C4-2B (cell line): ENCODE measurements at regions not wholly inside any gene's neighbourhood (a gene's known extent, or its start where the extent isn't known, plus 50 kb on each side); places are given as distances from the start of the nearest gene placed in this dataset.

Source experiments
- CTCF ChIP-seq: fragments of 450-650 bp; conservative IDR thresholded peaks from 2 replicates; pipeline ENCODE4 v1.5.1; 2017; ENCODE audit warnings: mild to moderate bottlenecking
- ZFX ChIP-seq: fragments of 450-650 bp; IDR thresholded peaks from 2 replicates; pipeline ENCODE4 v1.6.1; 2017

GRCh38 chr18:78054801-78055200 lies 805.2 kb downstream of the GALR1 start:
- no peak for TF ChIP-seq CTCF
- TF ChIP-seq ZFX, result no peak
